AG04450 (cell line): ENCODE measurements at regions not wholly inside any gene's neighbourhood (a gene's known extent, or its start where the extent isn't known, plus 50 kb on each side); places are given as distances from the start of the nearest gene placed in this dataset.

Source experiments
- CTCF ChIA-PET: fragments of 300-600, 350-600 bp; formaldehyde crosslinking; extraction: SDS; loops from one replicate; lab custom pipeline; 2022; ENCODE audit warnings: antibody characterized with exemption, inconsistent platforms; lab: Charles Lee
- POLR2A ChIA-PET: fragments of 350-600 bp; formaldehyde crosslinking; extraction: SDS; loops from one replicate; lab custom pipeline; 2021; ENCODE audit warnings: antibody characterized with exemption, inconsistent platforms; lab: Yijun Ruan, JAX
- DNase-seq: peaks from one replicate; pipeline ENCODE4 v3.0.0-alpha.2; 2011; ENCODE audit warnings: low read depth, low spot score
- H3K27ac ChIP-seq: one replicate; pipeline ENCODE4 v1.5.1; 2012; ENCODE audit warnings: low read depth, low read length, control low read depth
- H3K27me3 ChIP-seq: one replicate; pipeline ENCODE4 v1.6.0; 2012; ENCODE audit warnings: low read length; ENCODE audit not compliant: control insufficient read depth, insufficient read depth
- H3K4me3 ChIP-seq: 2 replicates; pipeline ENCODE4 v1.5.1; 2011; ENCODE audit warnings: mild to moderate bottlenecking, low read depth, low read length, control low read depth
- H3K9me3 ChIP-seq: 2 replicates; pipeline ENCODE4 v1.5.1; 2012; ENCODE audit warnings: low read length; ENCODE audit not compliant: control insufficient read depth, insufficient read depth
- CTCF ChIP-seq: IDR thresholded peaks from 2 replicates; pipeline ENCODE4 v1.5.1; 2011; ENCODE audit warnings: low read depth, low read length, control low read depth, inconsistent platforms

GRCh38 chr4:133647206-133647605 lies 498.1 kb downstream of the PCDH10 start:
- no peaks in the 10 kb centered on the region for H3K27me3 ChIP-seq
- H3K27ac ChIP-seq = no peak overlapping the region
- no peaks in the 10 kb centered on the region for H3K9me3 ChIP-seq
- no peak for DNase-seq
- H3K4me3 ChIP-seq = no peak overlapping the region
- ChIA-PET CTCF (no interaction called here), POLR2A (no interaction called here)
- TF ChIP-seq CTCF = no peak

GRCh38 chr4:133641191-133641590 lies 492.1 kb downstream of the PCDH10 start:
- no peak for DNase-seq
- TF ChIP-seq CTCF = no peak
- Histone ChIP-seq H3K9me3 (no peaks in the 10 kb centered on the region), H3K27me3 (no peaks in the 10 kb centered on the region), H3K4me3 (no peak overlapping the region), H3K27ac (no peak overlapping the region)
- ChIA-PET CTCF (no interaction called here), POLR2A (no interaction called here)

GRCh38 chr4:133638751-133639150 lies 489.7 kb downstream of the PCDH10 start:
- POLR2A ChIA-PET = no interaction called here
- Histone ChIP-seq H3K4me3 (no peak overlapping the region), H3K27ac (no peak overlapping the region), H3K27me3 (no peaks in the 10 kb centered on the region), H3K9me3 (no peaks in the 10 kb centered on the region)
- DNase-seq = no peak
- CTCF ChIA-PET = no interaction called here
- TF ChIP-seq CTCF = no peak

- no peaks in the 10 kb centered on the region for H3K9me3 ChIP-seq
- ChIA-PET POLR2A (no interaction called here), CTCF (no interaction called here)
- no peaks in the 10 kb centered on the region for H3K27me3 ChIP-seq
- H3K4me3 ChIP-seq = no peak overlapping the region
- H3K27ac ChIP-seq = no peak overlapping the region
- no peak for TF ChIP-seq CTCF
- DNase-seq = no peak
These were observed 488.1 kb downstream of the PCDH10 start for GRCh38 chr4:133637161-133637560.

GRCh38 chr4:133624744-133625143 lies 475.6 kb downstream of the PCDH10 start:
- DNase-seq = no peak
- no peaks in the 10 kb centered on the region for H3K9me3 ChIP-seq
- no peak for TF ChIP-seq CTCF
- H3K4me3 ChIP-seq = no peak overlapping the region
- POLR2A ChIA-PET = no interaction called here
- no peak overlapping the region for H3K27ac ChIP-seq
- H3K27me3 ChIP-seq = no peaks in the 10 kb centered on the region
- CTCF ChIA-PET = no interaction called here
